ENCODE measurements at regions not wholly inside any gene's neighbourhood (a gene's known extent, or its start where the extent isn't known, plus 50 kb on each side); places are given as distances from the start of the nearest gene placed in this dataset.
A peak's percentile ranks its signal among the peaks of the same experiment; 100 is the strongest.

DNA sequence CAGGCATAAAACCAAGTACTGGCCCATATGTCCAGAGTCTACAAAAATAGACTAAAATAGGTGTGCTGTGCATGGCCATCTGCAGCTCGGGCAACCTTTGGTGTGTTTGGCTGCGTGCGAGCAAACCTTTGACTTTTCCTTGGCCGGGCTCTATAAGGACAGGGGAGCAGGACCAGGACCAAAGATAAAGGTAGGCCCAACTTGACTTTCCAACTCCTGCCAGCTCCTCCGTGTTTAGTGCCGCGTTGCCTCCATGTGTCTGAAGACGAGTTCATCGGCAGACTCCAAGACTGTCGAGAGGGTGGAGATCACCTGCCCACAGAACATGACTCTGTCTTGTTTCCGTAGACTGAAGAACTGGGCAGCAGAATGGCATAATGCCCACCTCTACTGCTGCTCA lies 375.5 kb downstream of the IRS2 start:
- TF ChIP-seq, protein P1, sequence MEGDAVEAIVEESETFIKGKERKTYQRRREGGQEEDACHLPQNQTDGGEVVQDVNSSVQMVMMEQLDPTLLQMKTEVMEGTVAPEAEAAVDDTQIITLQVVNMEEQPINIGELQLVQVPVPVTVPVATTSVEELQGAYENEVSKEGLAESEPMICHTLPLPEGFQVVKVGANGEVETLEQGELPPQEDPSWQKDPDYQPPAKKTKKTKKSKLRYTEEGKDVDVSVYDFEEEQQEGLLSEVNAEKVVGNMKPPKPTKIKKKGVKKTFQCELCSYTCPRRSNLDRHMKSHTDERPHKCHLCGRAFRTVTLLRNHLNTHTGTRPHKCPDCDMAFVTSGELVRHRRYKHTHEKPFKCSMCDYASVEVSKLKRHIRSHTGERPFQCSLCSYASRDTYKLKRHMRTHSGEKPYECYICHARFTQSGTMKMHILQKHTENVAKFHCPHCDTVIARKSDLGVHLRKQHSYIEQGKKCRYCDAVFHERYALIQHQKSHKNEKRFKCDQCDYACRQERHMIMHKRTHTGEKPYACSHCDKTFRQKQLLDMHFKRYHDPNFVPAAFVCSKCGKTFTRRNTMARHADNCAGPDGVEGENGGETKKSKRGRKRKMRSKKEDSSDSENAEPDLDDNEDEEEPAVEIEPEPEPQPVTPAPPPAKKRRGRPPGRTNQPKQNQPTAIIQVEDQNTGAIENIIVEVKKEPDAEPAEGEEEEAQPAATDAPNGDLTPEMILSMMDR (IDR thresholded peaks at IDR 0.05), result no peak
- Histone ChIP-seq H3K27me3 (ENCODE audit: control insufficient read depth in 2 of 2, insufficient read depth in 2 of 2, low read length in 2 of 2) (no peaks in the 10 kb centered on the region), H3K4me1 (ENCODE audit: control insufficient read depth in 1 of 2, insufficient read depth in 2 of 2, low read length in 2 of 2) (peaks cover 24 to 27% of the 10 kb centered on the region in 2 donors), H3K9ac (ENCODE audit: insufficient read depth, low read length, poor library complexity, severe bottlenecking) (no peak overlapping the region), H3K36me3 (replicated peaks in 1 of 2; ENCODE audit: control insufficient read depth in 1 of 2, insufficient read depth in 2 of 2, low read length in 2 of 2) (no peaks in the 10 kb centered on the region), H2AFZ (ENCODE audit: insufficient read depth, low read depth, low read length, poor library complexity, severe bottlenecking) (no peak overlapping the region), H3K9me3 (replicated peaks in 1 of 2; ENCODE audit: control insufficient read depth in 1 of 2, insufficient read depth in 1 of 2, low read length in 2 of 2) (no peaks in the 10 kb centered on the region), H3K4me2 (replicated peaks; ENCODE audit: extremely low read depth, low read length, poor library complexity, severe bottlenecking) (no peak overlapping the region), H3K27ac (ENCODE audit: low read depth in 1 of 2, low read length in 2 of 2) (no peak overlapping the region), H3K4me3 (replicated peaks in 1 of 3; ENCODE audit: low read depth in 2 of 3, low read length in 3 of 3) (no peak overlapping the region), H4K20me1 (ENCODE audit: insufficient read depth, low read length) (no peaks in the 10 kb centered on the region), H3K79me2 (ENCODE audit: insufficient read depth, low read length) (no peaks in the 10 kb centered on the region)
- WGBS (ENCODE audit: insufficient coverage), result 98% methylated on average over 7 of the region's 11 CpGs
- Mint-ChIP-seq H3K27me3 (ENCODE audit: low read depth in 3 of 3) (peaks cover 0 to 1% (median 0%) of the 10 kb centered on the region in 3 donors), H3K27ac (no peak overlapping the region), H3K4me3 (no peak overlapping the region), H3K4me1 (peaks cover 31% of the 10 kb centered on the region), H3K36me3 (no peaks in the 10 kb centered on the region), H3K9me3 (no peaks in the 10 kb centered on the region)
- intact Hi-C loops (cut with micrococcal nuclease), result no loop called here
- no peak for DNase-seq

DNA sequence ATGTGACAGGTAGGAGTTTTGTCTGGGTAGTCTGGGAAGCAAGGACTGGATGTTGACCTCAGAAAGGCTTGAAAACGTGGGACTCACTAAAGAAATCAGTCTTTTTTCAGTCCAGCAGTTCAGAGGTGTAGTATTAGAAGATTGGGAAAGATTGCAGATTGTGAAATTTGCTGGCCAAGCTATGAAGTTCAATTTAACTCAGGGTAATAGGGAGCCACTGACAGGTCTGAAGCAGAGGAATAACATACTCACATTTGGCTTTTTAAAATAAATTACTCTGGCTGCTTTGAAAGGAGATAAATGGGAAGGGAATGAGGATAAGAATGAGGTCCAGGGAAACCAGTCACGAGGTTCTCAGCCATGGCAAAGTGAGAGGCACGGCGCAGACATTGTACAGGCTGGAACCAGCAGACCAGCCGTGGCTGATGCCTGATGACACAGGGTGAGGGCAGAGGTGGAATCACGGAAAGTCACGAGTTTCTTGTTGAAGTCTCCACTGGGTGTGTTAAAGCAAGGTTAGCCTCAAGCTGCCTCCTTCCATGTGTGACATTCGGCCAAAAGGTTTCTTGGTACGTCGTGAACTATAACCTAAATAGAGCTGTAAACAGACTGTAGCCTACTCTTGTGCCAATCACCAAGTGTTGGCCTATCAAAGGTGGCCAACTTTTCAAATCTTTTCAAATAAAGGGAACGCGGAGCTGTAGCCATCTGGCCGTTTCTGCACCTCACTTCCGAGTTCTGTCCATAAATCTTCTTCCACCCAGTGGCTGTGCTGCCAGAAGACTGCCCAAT lies 377.6 kb downstream of the IRS2 start:
- Histone ChIP-seq H3K27ac (ENCODE audit: low read depth in 1 of 2, low read length in 2 of 2) (peak overlapping the region in 1 of 2 donors; percentile 61), H3K4me3 (replicated peaks in 1 of 3; ENCODE audit: low read depth in 2 of 3, low read length in 3 of 3) (peak overlapping the region in 1 of 3 experiments; percentile 9), H3K36me3 (replicated peaks in 1 of 2; ENCODE audit: control insufficient read depth in 1 of 2, insufficient read depth in 2 of 2, low read length in 2 of 2) (no peaks in the 10 kb centered on the region), H3K9me3 (replicated peaks in 1 of 2; ENCODE audit: control insufficient read depth in 1 of 2, insufficient read depth in 1 of 2, low read length in 2 of 2) (peaks cover 0 to 9% of the 10 kb centered on the region in 2 donors), H3K27me3 (ENCODE audit: control insufficient read depth in 2 of 2, insufficient read depth in 2 of 2, low read length in 2 of 2) (no peaks in the 10 kb centered on the region), H3K4me2 (replicated peaks; ENCODE audit: extremely low read depth, low read length, poor library complexity, severe bottlenecking) (peak overlapping the region; percentile 5), H4K20me1 (ENCODE audit: insufficient read depth, low read length) (no peaks in the 10 kb centered on the region), H2AFZ (ENCODE audit: insufficient read depth, low read depth, low read length, poor library complexity, severe bottlenecking) (peak overlapping the region; percentile 62), H3K4me1 (ENCODE audit: control insufficient read depth in 1 of 2, insufficient read depth in 2 of 2, low read length in 2 of 2) (peaks cover 31 to 36% of the 10 kb centered on the region in 2 donors), H3K9ac (ENCODE audit: insufficient read depth, low read length, poor library complexity, severe bottlenecking) (no peak overlapping the region), H3K79me2 (ENCODE audit: insufficient read depth, low read length) (no peaks in the 10 kb centered on the region)
- Mint-ChIP-seq H3K4me1 (peaks cover 33% of the 10 kb centered on the region), H3K36me3 (no peaks in the 10 kb centered on the region), H3K27ac (peak overlapping the region; percentile 36 to 88 (median 51)), H3K27me3 (ENCODE audit: low read depth in 3 of 3) (peaks cover 0 to 1% (median 0%) of the 10 kb centered on the region in 3 donors), H3K4me3 (peak overlapping the region in 1 of 2 donors; percentile 44), H3K9me3 (peaks cover 0 to 6% (median 2%) of the 10 kb centered on the region in 7 donors)
- DNase-seq, result peak in 2 of 3 donors; percentile 18 to 39
- WGBS (ENCODE audit: insufficient coverage), result 75% methylated on average over 13 of the region's 14 CpGs
- intact Hi-C loops (cut with micrococcal nuclease), result no loop called here
- TF ChIP-seq, protein P1 (IDR thresholded peaks at IDR 0.05), result no peak

Measured in CD14-positive monocyte (primary cell).